NOMO-1 treated with dmso at 0.1 percent for 144 hours (cell line): ENCODE measurements at regions not wholly inside any gene's neighbourhood (a gene's known extent, or its start where the extent isn't known, plus 50 kb on each side); places are given as distances from the start of the nearest gene placed in this dataset.

Source experiments
- DNase-seq: peaks from one replicate; lab custom pipeline; 2025; ENCODE audit not compliant: unreplicated experiment; lab: John Stamatoyannopoulos, UW

DNA sequence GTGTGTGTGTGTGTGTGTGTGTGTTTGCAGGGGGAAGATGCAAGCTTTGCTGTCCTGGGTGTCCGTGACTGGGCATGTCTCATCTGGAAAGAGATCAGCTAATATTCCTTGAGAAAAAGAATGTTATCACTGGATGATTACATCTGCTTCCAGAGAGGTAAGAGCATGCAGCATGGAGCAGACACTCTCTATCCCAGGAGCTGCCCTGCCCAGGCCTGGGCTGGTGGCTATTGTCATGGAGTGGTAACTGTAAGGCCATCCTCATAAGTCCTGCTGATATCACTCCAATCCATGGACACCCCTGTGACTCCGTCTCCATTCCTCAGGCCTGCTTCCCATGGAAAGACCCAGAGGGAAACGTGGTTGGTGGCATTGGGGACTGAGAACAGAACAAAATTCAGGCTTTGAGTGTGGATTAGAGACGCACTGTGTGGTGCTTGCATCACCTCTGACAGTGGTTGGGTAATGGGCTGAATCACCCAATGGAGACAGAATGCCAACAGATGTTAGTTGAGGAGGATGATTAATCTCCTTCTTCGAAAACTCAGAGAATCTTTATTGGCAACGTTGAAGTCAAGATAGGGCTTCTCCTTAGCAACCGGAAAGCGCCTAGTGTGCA, 52.0 kb upstream of the KCNIP1 start:
- peak; percentile 59 for DNase-seq

GRCh38 chr5:170450061-170450669, 53.7 kb upstream of the KCNIP1 start:
- DNase-seq, result no peak

- DNase-seq, result no peak
Observed at GRCh38 chr5:170449232-170449631, 54.6 kb upstream of the KCNIP1 start.

- DNase-seq, result no peak
Observed at GRCh38 chr5:170448221-170448620, 55.6 kb upstream of the KCNIP1 start.

- no peak for DNase-seq
Observed at GRCh38 chr5:170446365-170446764, 57.2 kb upstream of the KCNMB1 start.

GRCh38 chr5:170445936-170446335, 56.8 kb upstream of the KCNMB1 start:
- no peak for DNase-seq

DNA sequence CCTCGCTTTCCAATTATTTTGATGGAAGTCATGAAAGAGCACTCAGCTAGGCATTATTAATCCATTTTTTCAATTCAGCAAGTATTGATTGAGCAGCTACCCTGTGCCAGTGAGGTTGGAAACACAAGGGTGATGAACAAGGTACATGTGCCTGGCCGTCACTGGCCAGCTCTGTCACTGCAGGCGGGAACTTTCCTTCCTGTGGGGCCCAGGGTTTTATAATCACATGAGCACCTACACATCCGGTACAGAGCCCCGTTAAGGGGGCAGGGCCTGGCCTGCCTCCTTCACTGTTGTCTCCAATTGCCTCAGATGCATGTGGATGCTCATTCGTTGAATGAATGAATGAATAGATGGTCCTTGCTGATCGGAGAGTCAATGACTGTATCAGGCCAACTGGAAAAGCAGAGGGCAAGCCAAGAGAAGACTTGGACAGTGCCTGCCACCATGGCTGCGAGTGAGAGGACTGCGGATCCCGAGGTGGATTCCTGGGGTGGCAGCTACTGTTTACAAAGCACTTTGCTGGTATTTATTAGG, 55.9 kb upstream of the KCNMB1 start:
- DNase-seq, result no peak

DNA sequence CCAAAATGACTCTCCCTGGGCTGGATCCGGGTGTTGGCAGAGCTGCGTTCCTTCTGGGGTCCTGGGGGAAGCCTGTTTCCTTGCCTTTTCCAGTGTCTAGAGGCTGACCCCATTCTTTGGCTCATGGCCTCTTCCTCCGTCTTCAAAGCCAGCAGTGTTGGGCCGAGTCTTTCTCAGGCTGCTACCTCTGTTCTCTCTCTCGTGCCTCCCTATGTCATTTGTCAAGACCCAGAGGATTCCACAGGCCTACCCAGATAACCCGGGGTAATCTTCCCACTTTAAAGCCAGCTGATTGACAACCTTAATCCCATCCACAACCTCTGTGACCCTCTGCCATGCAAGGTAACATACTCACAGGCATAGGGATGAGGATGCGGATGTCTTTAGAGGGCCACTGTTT, 55.0 kb upstream of the KCNMB1 start:
- DNase-seq, result no peak

- DNase-seq, result no peak
Observed at GRCh38 chr5:170443624-170444023, 54.5 kb upstream of the KCNMB1 start.

DNA sequence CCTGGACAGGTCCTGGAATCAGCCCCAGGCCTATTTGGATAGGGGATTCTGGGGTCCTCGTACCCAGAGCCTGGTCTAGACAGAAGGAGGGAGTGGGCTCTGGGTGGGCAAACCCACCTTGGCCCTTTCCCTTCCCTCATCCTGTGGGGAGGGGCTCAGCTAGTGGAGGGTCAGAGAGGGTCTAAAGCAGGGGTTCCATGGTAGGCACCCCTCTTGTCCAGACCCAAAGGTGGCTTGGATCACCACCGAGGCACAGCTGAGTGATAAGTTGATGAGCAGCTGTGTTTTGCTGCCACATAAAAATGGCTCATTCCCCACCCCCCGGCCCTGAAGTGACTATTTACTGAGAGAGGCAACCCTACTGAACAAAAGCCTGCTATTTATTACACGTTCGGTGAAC, 53.8 kb upstream of the KCNMB1 start:
- DNase-seq, result no peak

DNA sequence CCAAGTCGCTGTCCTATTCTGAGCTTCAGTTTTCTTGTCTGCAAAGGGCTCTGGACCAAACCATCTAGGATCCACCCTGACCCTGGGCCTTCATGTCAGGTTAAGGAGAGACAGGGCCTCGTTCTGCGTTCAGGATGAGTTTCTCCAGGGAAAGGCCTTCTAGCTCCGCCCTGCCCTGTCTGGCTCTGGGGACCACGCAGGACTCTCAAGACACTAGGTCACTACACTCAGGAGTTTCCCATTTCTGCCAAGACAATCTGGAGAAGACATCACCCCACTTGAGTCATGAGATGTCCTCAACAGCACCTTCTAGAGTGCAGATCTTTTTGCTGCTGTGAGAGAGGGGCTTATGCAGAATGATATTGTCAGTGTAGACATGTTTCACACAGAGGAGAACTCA, 53.2 kb upstream of the KCNMB1 start:
- DNase-seq, result no peak

- DNase-seq, result no peak
Observed at GRCh38 chr5:170441393-170441784, 52.2 kb upstream of the KCNMB1 start.

- DNase-seq, result no peak
Observed at GRCh38 chr5:170440771-170441392, 51.7 kb upstream of the KCNMB1 start.

GRCh38 chr5:170439944-170440269, 50.7 kb upstream of the KCNMB1 start:
- no peak for DNase-seq

DNA sequence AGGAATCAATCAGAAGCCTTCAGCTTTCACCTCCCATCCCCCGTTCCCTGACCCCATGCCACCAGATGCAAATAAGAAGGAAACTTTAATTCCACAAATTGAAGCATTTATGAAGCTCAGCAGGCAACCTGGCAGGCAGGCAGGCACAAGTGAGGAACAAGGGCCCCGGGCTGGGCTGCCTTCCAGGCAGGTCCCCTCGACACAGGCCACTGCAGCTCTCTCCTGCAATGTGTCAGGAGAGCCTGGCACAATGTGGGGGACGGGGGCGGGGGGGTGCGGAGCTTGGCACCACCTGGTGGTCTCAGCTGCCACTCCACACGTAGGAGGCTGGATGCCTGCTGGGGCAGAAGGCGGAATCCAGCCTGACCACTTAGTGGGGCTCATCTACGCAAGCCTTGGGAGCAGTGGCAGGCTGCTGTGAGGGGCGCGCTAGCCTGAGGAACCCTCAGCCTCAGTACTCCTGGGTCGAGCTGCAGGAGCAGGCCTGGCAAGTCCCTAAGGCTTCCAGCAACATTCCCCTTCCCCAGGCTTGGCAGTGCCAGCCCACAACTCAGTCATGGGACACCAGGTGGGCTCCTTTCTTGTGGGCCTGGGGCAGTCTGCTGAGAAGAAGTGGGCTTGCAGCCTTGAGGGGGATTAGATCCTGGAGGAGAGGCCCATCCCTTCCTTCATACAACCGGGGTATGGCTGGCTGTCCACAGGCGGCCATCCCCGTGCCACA, 50.2 kb upstream of the KCNMB1 start:
- DNase-seq, result no peak
